Endothelial cell of hepatic sinusoid (primary cell): ENCODE measurements at regions not wholly inside any gene's neighbourhood (a gene's known extent, or its start where the extent isn't known, plus 50 kb on each side); places are given as distances from the start of the nearest gene placed in this dataset.

Source experiments
- in situ Hi-C: cut with HindIII; loops from 2 replicates; pipeline ENCODE4 v1.10.0; 2017; ENCODE audit warnings: low sequenced_read_pairs

- in situ Hi-C loops: no loop called here
These were observed 385.8 kb downstream of the C3orf38 start for GRCh38 chr3:88535563-88535962.

GRCh38 chr3:88542916-88543315, 393.2 kb downstream of the C3orf38 start:
- in situ Hi-C loops: no loop called here

- in situ Hi-C loops: no loop called here
These were observed 422.7 kb downstream of the C3orf38 start for GRCh38 chr3:88572450-88572849.

- in situ Hi-C loops: no loop called here
These were observed 423.7 kb downstream of the C3orf38 start for GRCh38 chr3:88573472-88573871.

GRCh38 chr3:88574146-88574545, 424.4 kb downstream of the C3orf38 start:
- in situ Hi-C loops: no loop called here

GRCh38 chr3:88584451-88584850, 434.7 kb downstream of the C3orf38 start:
- in situ Hi-C loops: no loop called here

GRCh38 chr3:88586121-88586640, 436.4 kb downstream of the C3orf38 start:
- in situ Hi-C loops: no loop called here

- in situ Hi-C loops: no loop called here
These were observed 439.4 kb downstream of the C3orf38 start for GRCh38 chr3:88589138-88589537.

GRCh38 chr3:88595026-88595425, 445.3 kb downstream of the C3orf38 start:
- in situ Hi-C loops: no loop called here

- in situ Hi-C loops: no loop called here
These were observed 446.7 kb downstream of the C3orf38 start for GRCh38 chr3:88596451-88596850.

GRCh38 chr3:88610820-88611219, 461.1 kb downstream of the C3orf38 start:
- in situ Hi-C loops: no loop called here

GRCh38 chr3:88611826-88612326, 462.1 kb downstream of the C3orf38 start:
- in situ Hi-C loops: no loop called here

GRCh38 chr3:88616413-88616812, 466.7 kb downstream of the C3orf38 start:
- in situ Hi-C loops: no loop called here

GRCh38 chr3:88617283-88617682, 467.5 kb downstream of the C3orf38 start:
- in situ Hi-C loops: no loop called here

- in situ Hi-C loops: no loop called here
These were observed 468.4 kb downstream of the C3orf38 start for GRCh38 chr3:88618021-88618645.

- in situ Hi-C loops: no loop called here
These were observed 471.8 kb downstream of the C3orf38 start for GRCh38 chr3:88621586-88621985.

GRCh38 chr3:88623709-88624108, 473.9 kb downstream of the C3orf38 start:
- in situ Hi-C loops: no loop called here

- in situ Hi-C loops: no loop called here
These were observed 476.8 kb downstream of the C3orf38 start for GRCh38 chr3:88626456-88627120.

- in situ Hi-C loops: no loop called here
These were observed 478.5 kb upstream of the EPHA3 start for GRCh38 chr3:88628901-88629300.

- in situ Hi-C loops: no loop called here
These were observed 475.2 kb upstream of the EPHA3 start for GRCh38 chr3:88632226-88632625.

GRCh38 chr3:88640581-88640980, 466.8 kb upstream of the EPHA3 start:
- in situ Hi-C loops: no loop called here

- in situ Hi-C loops: no loop called here
These were observed 466.3 kb upstream of the EPHA3 start for GRCh38 chr3:88641033-88641604.
